SK-N-SH (cell line): ENCODE measurements at regions not wholly inside any gene's neighbourhood (a gene's known extent, or its start where the extent isn't known, plus 50 kb on each side); places are given as distances from the start of the nearest gene placed in this dataset.

Experiments
- CTCF ChIP-seq: fragments of 200-600 bp; sonication (generic); IDR thresholded peaks from 2 replicates; pipeline ENCODE4 v1.6.1; 2017; ENCODE audit warnings: antibody characterized with exemption, mild to moderate bottlenecking, moderate library complexity
- TF ChIP-seq, protein P1 (sequence below): fragments of 150-350 bp; IDR thresholded peaks from 2 replicates; pipeline ENCODE4 v1.6.1; 2016; ENCODE audit warnings: mild to moderate bottlenecking, low read depth, low read length

DNA sequence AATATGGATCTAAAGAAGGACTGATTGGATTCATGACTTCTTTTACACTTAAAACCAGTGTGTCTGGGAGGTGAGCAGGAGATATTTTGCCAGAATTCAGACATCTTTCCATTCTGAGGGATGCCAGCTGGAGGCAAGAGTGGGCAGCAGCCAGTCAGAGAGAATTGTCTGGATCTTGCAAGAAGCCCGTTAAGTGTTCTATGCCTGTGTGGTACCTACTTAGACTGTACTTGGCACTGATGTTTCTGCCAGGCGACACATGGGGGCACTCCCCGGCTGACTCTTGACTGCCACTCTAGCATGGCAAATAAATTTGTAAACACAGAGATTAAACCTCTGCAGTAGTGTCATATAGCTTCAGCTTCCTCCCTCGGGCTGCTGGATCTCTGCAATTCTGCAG, 247.7 kb downstream of the UTP18 start:
- TF ChIP-seq CTCF, result no peak
- TF ChIP-seq, protein P1, sequence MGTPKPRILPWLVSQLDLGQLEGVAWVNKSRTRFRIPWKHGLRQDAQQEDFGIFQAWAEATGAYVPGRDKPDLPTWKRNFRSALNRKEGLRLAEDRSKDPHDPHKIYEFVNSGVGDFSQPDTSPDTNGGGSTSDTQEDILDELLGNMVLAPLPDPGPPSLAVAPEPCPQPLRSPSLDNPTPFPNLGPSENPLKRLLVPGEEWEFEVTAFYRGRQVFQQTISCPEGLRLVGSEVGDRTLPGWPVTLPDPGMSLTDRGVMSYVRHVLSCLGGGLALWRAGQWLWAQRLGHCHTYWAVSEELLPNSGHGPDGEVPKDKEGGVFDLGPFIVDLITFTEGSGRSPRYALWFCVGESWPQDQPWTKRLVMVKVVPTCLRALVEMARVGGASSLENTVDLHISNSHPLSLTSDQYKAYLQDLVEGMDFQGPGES, result no peak
